ENCODE measurements at regions not wholly inside any gene's neighbourhood (a gene's known extent, or its start where the extent isn't known, plus 50 kb on each side); places are given as distances from the start of the nearest gene placed in this dataset.

DNA sequence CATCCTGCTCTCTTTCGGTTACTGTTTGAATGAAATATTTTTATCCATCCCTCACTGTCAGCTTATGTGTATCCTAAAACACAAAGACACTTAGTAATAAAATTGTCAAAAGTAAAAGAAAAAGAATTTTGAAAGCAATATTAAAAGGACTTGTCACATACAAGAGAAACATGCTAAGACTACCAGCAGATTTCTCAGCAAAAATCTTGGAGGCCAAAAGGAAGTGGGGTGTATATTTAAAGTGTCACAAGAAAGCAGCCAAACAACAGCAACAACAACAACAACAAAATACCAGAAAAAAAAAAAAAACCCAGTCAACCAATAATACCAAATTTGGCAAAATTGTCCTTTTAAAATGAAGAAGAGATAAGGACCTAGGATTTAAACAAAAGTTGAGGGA, 678.7 kb upstream of the TYRP1 start:
- Histone ChIP-seq H4K20me1 (ENCODE audit: insufficient read depth, low read length) (no peaks in the 10 kb centered on the region), H3K36me3 (ENCODE audit: insufficient read depth, low read length) (no peaks in the 10 kb centered on the region), H3K79me2 (ENCODE audit: insufficient read depth, low read depth, low read length) (no peaks in the 10 kb centered on the region), H3K9me3 (ENCODE audit: low read length) (no peaks in the 10 kb centered on the region), H3K9me2 (ENCODE audit: insufficient read depth, low read length) (no peaks in the 10 kb centered on the region), H2AFZ (ENCODE audit: low read length) (no peak overlapping the region), H3K27ac (ENCODE audit: low read depth, low read length, poor library complexity, severe bottlenecking) (no peak overlapping the region), H3K4me2 (ENCODE audit: low read length) (no peak overlapping the region), H3K4me1 (ENCODE audit: insufficient read depth, low read length, poor library complexity, severe bottlenecking) (no peaks in the 10 kb centered on the region), H3K4me3 (ENCODE audit: low read depth, low read length, poor library complexity, severe bottlenecking) (no peak overlapping the region)
- CTCF ChIA-PET (ENCODE audit: unreplicated experiment): no interaction called here
- no peak for DNase-seq (ENCODE audit: low spot score)
- POLR2A ChIA-PET: no interaction called here
- TF ChIP-seq, protein P1, sequence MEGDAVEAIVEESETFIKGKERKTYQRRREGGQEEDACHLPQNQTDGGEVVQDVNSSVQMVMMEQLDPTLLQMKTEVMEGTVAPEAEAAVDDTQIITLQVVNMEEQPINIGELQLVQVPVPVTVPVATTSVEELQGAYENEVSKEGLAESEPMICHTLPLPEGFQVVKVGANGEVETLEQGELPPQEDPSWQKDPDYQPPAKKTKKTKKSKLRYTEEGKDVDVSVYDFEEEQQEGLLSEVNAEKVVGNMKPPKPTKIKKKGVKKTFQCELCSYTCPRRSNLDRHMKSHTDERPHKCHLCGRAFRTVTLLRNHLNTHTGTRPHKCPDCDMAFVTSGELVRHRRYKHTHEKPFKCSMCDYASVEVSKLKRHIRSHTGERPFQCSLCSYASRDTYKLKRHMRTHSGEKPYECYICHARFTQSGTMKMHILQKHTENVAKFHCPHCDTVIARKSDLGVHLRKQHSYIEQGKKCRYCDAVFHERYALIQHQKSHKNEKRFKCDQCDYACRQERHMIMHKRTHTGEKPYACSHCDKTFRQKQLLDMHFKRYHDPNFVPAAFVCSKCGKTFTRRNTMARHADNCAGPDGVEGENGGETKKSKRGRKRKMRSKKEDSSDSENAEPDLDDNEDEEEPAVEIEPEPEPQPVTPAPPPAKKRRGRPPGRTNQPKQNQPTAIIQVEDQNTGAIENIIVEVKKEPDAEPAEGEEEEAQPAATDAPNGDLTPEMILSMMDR (conservative IDR thresholded peaks at IDR 0.05; ENCODE audit: low read length): no peak
- TF ChIP-seq EZH2phosphoT487 (IDR thresholded peaks at IDR 0.05; ENCODE audit: borderline replicate concordance, low read depth, low read length): no peak
- intact Hi-C loops (cut with micrococcal nuclease; ENCODE audit: unreplicated experiment): no loop called here
- BruUV-seq (replicated peaks): no TSS peak

DNA sequence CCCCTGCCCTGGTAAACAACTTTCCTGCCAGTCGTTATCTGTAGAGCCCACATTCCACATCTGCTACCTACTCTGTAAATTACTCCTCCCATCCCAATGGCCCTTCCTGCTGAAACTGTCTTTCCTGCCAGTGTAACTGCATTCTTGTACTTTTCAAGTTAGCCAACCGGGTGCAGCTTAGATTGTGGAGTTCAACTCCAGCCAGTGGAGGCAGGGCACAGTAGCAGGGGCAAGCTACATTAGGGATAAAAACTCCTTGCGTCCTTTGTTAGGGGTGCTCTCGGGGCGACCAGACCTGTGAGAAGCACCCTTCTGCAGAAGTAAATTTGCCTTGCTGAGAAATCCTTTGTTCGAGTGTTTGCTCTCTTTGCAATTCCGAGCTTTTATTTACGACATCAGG, 639.0 kb upstream of the TYRP1 start:
- H3K4me1 ChIP-seq (ENCODE audit: insufficient read depth, low read length, poor library complexity, severe bottlenecking): no peaks in the 10 kb centered on the region
- H3K9me3 ChIP-seq (ENCODE audit: low read length): no peaks in the 10 kb centered on the region
- no peaks in the 10 kb centered on the region for H3K79me2 ChIP-seq (ENCODE audit: insufficient read depth, low read depth, low read length)
- H3K4me2 ChIP-seq (ENCODE audit: low read length): no peak overlapping the region
- BruUV-seq (replicated peaks): no TSS peak
- no peak overlapping the region for H3K4me3 ChIP-seq (ENCODE audit: low read depth, low read length, poor library complexity, severe bottlenecking)
- no peaks in the 10 kb centered on the region for H3K36me3 ChIP-seq (ENCODE audit: insufficient read depth, low read length)
- no peaks in the 10 kb centered on the region for H4K20me1 ChIP-seq (ENCODE audit: insufficient read depth, low read length)
- H3K9me2 ChIP-seq (ENCODE audit: insufficient read depth, low read length): no peaks in the 10 kb centered on the region
- intact Hi-C loops (cut with micrococcal nuclease; ENCODE audit: unreplicated experiment): no loop called here
- H2AFZ ChIP-seq (ENCODE audit: low read length): no peak overlapping the region
- no peak overlapping the region for H3K27ac ChIP-seq (ENCODE audit: low read depth, low read length, poor library complexity, severe bottlenecking)
- ChIA-PET POLR2A (no interaction called here), CTCF (ENCODE audit: unreplicated experiment) (no interaction called here)
- TF ChIP-seq, protein P1 (conservative IDR thresholded peaks at IDR 0.05; ENCODE audit: low read length): no peak
- no peak for TF ChIP-seq EZH2phosphoT487 (IDR thresholded peaks at IDR 0.05; ENCODE audit: borderline replicate concordance, low read depth, low read length)
- DNase-seq (ENCODE audit: low spot score): no peak

DNA sequence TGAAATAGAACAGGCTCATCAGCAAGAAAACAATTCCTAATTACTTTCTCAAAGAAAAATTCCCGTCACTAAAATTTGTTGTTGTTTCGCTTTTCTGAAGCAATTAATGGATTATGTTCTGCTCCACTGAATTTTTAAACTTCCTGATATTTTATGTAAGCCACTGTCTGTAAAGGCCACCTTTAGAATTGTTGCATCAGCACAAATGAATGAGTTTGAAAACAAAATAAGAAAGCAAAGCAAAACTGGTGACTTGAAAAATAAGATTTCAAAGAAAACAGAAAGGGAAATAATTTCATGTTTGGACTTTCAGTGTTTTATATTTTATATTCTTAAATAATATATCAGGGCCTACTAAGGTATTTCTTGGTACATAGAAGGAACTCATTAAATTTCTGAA, 636.3 kb upstream of the TYRP1 start:
- H4K20me1 ChIP-seq (ENCODE audit: insufficient read depth, low read length): no peaks in the 10 kb centered on the region
- no peaks in the 10 kb centered on the region for H3K36me3 ChIP-seq (ENCODE audit: insufficient read depth, low read length)
- DNase-seq (ENCODE audit: low spot score): no peak
- no peak overlapping the region for H3K4me2 ChIP-seq (ENCODE audit: low read length)
- H3K4me1 ChIP-seq (ENCODE audit: insufficient read depth, low read length, poor library complexity, severe bottlenecking): no peaks in the 10 kb centered on the region
- CTCF ChIA-PET (ENCODE audit: unreplicated experiment): no interaction called here
- H2AFZ ChIP-seq (ENCODE audit: low read length): no peak overlapping the region
- H3K9me3 ChIP-seq (ENCODE audit: low read length): no peaks in the 10 kb centered on the region
- TF ChIP-seq, protein P1 (conservative IDR thresholded peaks at IDR 0.05; ENCODE audit: low read length): no peak
- no peak for TF ChIP-seq EZH2phosphoT487 (IDR thresholded peaks at IDR 0.05; ENCODE audit: borderline replicate concordance, low read depth, low read length)
- intact Hi-C loops (cut with micrococcal nuclease; ENCODE audit: unreplicated experiment): no loop called here
- POLR2A ChIA-PET: no interaction called here
- no peak overlapping the region for H3K27ac ChIP-seq (ENCODE audit: low read depth, low read length, poor library complexity, severe bottlenecking)
- no TSS peak for BruUV-seq (replicated peaks)
- H3K9me2 ChIP-seq (ENCODE audit: insufficient read depth, low read length): no peaks in the 10 kb centered on the region
- H3K4me3 ChIP-seq (ENCODE audit: low read depth, low read length, poor library complexity, severe bottlenecking): no peak overlapping the region
- no peaks in the 10 kb centered on the region for H3K79me2 ChIP-seq (ENCODE audit: insufficient read depth, low read depth, low read length)

Measured in OCI-LY7 (cell line).